ENCODE measurements at regions not wholly inside any gene's neighbourhood (a gene's known extent, or its start where the extent isn't known, plus 50 kb on each side); places are given as distances from the start of the nearest gene placed in this dataset.

- H3K27ac ChIP-seq, result no peak overlapping the region
- H3K4me1 ChIP-seq, result no peaks in the 10 kb centered on the region
- no peaks in the 10 kb centered on the region for H3K9me3 ChIP-seq
- intact Hi-C loops (cut with DNase I), result no loop called here
- DNase-seq (ENCODE audit: low spot score in 2 of 2), result no peak
- TF ChIP-seq, protein P1, sequence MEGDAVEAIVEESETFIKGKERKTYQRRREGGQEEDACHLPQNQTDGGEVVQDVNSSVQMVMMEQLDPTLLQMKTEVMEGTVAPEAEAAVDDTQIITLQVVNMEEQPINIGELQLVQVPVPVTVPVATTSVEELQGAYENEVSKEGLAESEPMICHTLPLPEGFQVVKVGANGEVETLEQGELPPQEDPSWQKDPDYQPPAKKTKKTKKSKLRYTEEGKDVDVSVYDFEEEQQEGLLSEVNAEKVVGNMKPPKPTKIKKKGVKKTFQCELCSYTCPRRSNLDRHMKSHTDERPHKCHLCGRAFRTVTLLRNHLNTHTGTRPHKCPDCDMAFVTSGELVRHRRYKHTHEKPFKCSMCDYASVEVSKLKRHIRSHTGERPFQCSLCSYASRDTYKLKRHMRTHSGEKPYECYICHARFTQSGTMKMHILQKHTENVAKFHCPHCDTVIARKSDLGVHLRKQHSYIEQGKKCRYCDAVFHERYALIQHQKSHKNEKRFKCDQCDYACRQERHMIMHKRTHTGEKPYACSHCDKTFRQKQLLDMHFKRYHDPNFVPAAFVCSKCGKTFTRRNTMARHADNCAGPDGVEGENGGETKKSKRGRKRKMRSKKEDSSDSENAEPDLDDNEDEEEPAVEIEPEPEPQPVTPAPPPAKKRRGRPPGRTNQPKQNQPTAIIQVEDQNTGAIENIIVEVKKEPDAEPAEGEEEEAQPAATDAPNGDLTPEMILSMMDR (IDR thresholded peaks at IDR 0.05), result no peak
- H3K4me3 ChIP-seq, result no peak overlapping the region
- H3K36me3 ChIP-seq, result no peaks in the 10 kb centered on the region
- no peaks in the 10 kb centered on the region for H3K27me3 ChIP-seq
Measured at GRCh38 chr2:212913640-212914306, 237.6 kb downstream of the IKZF2 start.

- H3K27ac ChIP-seq, result no peak overlapping the region
- TF ChIP-seq, protein P1 (IDR thresholded peaks at IDR 0.05), result no peak
- intact Hi-C loops (cut with DNase I), result no loop called here
Measured at GRCh38 chr2:212912445-212913103, 238.8 kb downstream of the IKZF2 start.

GRCh38 chr2:212911011-212911410, 240.4 kb downstream of the IKZF2 start:
- Histone ChIP-seq H3K4me3 (no peak overlapping the region), H3K9me3 (no peaks in the 10 kb centered on the region), H3K27me3 (no peaks in the 10 kb centered on the region), H3K36me3 (no peaks in the 10 kb centered on the region), H3K4me1 (no peaks in the 10 kb centered on the region), H3K27ac (no peak overlapping the region)
- DNase-seq (ENCODE audit: low spot score in 2 of 2), result no peak
- intact Hi-C loops (cut with DNase I), result no loop called here
- TF ChIP-seq, protein P1 (IDR thresholded peaks at IDR 0.05), result no peak

More at GRCh38 chr2:212912445-212913103, 238.8 kb downstream of the IKZF2 start:
- H3K36me3 ChIP-seq, result no peaks in the 10 kb centered on the region
- H3K27me3 ChIP-seq, result no peaks in the 10 kb centered on the region
- H3K4me1 ChIP-seq, result no peaks in the 10 kb centered on the region
- no peak overlapping the region for H3K4me3 ChIP-seq
- no peaks in the 10 kb centered on the region for H3K9me3 ChIP-seq
- DNase-seq (ENCODE audit: low spot score in 2 of 2), result no peak

DNA sequence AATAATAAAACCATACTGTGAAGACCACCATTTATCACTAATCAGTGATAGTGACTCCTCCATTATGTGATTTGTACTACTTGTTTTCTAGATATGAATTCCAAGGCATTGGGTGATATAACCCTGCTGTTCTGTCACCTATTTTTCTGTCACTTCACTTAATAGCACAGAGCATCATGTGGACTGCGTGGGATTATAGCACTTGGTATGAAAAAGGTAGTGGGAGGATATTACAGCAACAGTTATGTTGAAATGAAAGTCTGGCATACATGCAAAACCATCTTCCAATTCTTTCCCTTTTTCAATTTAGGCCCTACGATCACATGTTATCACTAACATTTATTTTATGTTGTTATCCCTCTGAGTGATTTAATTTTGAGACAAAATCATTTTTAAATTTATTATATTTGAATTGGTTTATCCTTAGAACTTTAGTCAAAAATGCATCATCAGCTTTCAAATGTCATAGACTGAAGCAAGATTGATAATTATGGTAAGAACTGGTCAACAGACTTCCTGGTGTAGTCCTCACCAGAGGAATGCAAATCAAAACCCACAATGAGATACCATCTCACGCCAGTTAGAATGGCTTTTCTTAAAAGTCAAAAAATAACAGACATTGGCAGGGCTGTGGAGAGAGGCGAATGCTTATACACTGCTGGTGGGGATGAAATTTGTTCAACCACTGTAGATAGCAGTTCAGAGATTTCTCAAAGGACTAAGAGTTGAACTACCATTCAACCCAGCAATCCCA, 242.6 kb downstream of the IKZF2 start:
- intact Hi-C loops (cut with DNase I), result no loop called here
- H3K4me1 ChIP-seq, result no peaks in the 10 kb centered on the region
- no peak for DNase-seq (ENCODE audit: low spot score in 2 of 2)
- H3K27me3 ChIP-seq, result no peaks in the 10 kb centered on the region
- H3K27ac ChIP-seq, result no peak overlapping the region
- H3K36me3 ChIP-seq, result no peaks in the 10 kb centered on the region
- no peaks in the 10 kb centered on the region for H3K9me3 ChIP-seq
- no peak overlapping the region for H3K4me3 ChIP-seq
- TF ChIP-seq, protein P1 (IDR thresholded peaks at IDR 0.05), result no peak

- H3K27me3 ChIP-seq, result no peaks in the 10 kb centered on the region
- TF ChIP-seq, protein P1 (IDR thresholded peaks at IDR 0.05), result no peak
- H3K36me3 ChIP-seq, result no peaks in the 10 kb centered on the region
- DNase-seq (ENCODE audit: low spot score in 2 of 2), result no peak
- intact Hi-C loops (cut with DNase I), result no loop called here
- no peaks in the 10 kb centered on the region for H3K4me1 ChIP-seq
- H3K4me3 ChIP-seq, result no peak overlapping the region
- no peak overlapping the region for H3K27ac ChIP-seq
- no peaks in the 10 kb centered on the region for H3K9me3 ChIP-seq
Measured at GRCh38 chr2:212908031-212908430, 243.4 kb downstream of the IKZF2 start.

Data from ascending aorta (tissue), 2 donors.